Raji (cell line): ENCODE measurements at regions not wholly inside any gene's neighbourhood (a gene's known extent, or its start where the extent isn't known, plus 50 kb on each side); places are given as distances from the start of the nearest gene placed in this dataset.

Experiments used
- POLR2A ChIP-seq: IDR thresholded peaks from 2 replicates; pipeline ENCODE4 v1.6.1; 2011; ENCODE audit warnings: low read depth, low read length, control low read depth; ENCODE audit not compliant: insufficient read depth

- TF ChIP-seq POLR2A = no peak
Observed at GRCh38 chr1:38567401-38567800, 292.2 kb downstream of the RRAGC start.

GRCh38 chr1:38565020-38565491 is 294.5 kb downstream of the RRAGC start:
- no peak for TF ChIP-seq POLR2A

- no peak for TF ChIP-seq POLR2A
Observed at GRCh38 chr1:38563942-38564735, 295.4 kb downstream of the RRAGC start.

GRCh38 chr1:38561725-38562124 is 297.8 kb downstream of the RRAGC start:
- TF ChIP-seq POLR2A = no peak

GRCh38 chr1:38561110-38561509 is 298.5 kb downstream of the RRAGC start:
- TF ChIP-seq POLR2A = no peak

- no peak for TF ChIP-seq POLR2A
Observed at GRCh38 chr1:38560457-38560856, 299.1 kb downstream of the RRAGC start.

GRCh38 chr1:38559446-38560165 is 300.0 kb downstream of the RRAGC start:
- no peak for TF ChIP-seq POLR2A

- no peak for TF ChIP-seq POLR2A
Observed at GRCh38 chr1:38558500-38559445, 300.8 kb downstream of the RRAGC start.

GRCh38 chr1:38558055-38558454 is 301.5 kb downstream of the RRAGC start:
- no peak for TF ChIP-seq POLR2A

- TF ChIP-seq POLR2A = no peak
Observed at GRCh38 chr1:38555594-38555993, 304.0 kb downstream of the RRAGC start.

- no peak for TF ChIP-seq POLR2A
Observed at GRCh38 chr1:38555130-38555529, 304.4 kb downstream of the RRAGC start.

GRCh38 chr1:38551318-38552307 is 308.0 kb downstream of the RRAGC start:
- no peak for TF ChIP-seq POLR2A

- TF ChIP-seq POLR2A = no peak
Observed at GRCh38 chr1:38549191-38549590, 310.4 kb downstream of the RRAGC start.

- TF ChIP-seq POLR2A = no peak
Observed at GRCh38 chr1:38547321-38547720, 312.3 kb downstream of the RRAGC start.

- TF ChIP-seq POLR2A = no peak
Observed at GRCh38 chr1:38546636-38547035, 312.9 kb downstream of the RRAGC start.

GRCh38 chr1:38541223-38541622 is 318.3 kb downstream of the RRAGC start:
- TF ChIP-seq POLR2A = no peak
